GM21576 (cell line): ENCODE measurements at regions not wholly inside any gene's neighbourhood (a gene's known extent, or its start where the extent isn't known, plus 50 kb on each side); places are given as distances from the start of the nearest gene placed in this dataset.

Experiments
- ATAC-seq: cut with Tn5 transposase; IDR thresholded peaks from one replicate; pipeline ENCODE4 v1.9.1; 2021; ENCODE audit warnings: mild to moderate bottlenecking, moderate library complexity; ENCODE audit not compliant: unreplicated experiment

GRCh38 chr5:123868881-123869280 is 356.9 kb downstream of the CSNK1G3 start:
- ATAC-seq: no peak

- ATAC-seq: no peak
Measured at GRCh38 chr5:123868267-123868666, 356.3 kb downstream of the CSNK1G3 start.

GRCh38 chr5:123865641-123866040 is 353.7 kb downstream of the CSNK1G3 start:
- no peak for ATAC-seq

GRCh38 chr5:123864578-123864977 is 352.6 kb downstream of the CSNK1G3 start:
- no peak for ATAC-seq

DNA sequence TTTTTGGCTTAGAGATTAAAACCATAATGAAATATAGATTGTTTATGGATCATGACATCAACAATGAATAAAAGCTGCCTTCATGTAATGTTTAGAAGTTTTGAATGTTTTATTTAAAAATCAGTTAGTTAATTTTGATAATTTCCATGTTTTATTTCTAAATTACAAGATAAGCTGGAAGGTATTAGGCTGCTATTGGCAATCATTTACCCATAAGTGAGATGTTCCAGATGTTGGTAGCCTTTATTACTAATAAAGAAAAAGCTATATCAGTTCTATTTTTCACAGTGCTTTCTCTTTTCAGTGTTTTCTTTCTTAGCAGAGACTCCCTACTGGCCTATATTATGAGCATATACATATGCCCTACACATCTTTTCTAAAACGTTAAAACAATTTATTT is 347.0 kb downstream of the CSNK1G3 start:
- no peak for ATAC-seq

- ATAC-seq: no peak
Measured at GRCh38 chr5:123856766-123857165, 344.8 kb downstream of the CSNK1G3 start.

DNA sequence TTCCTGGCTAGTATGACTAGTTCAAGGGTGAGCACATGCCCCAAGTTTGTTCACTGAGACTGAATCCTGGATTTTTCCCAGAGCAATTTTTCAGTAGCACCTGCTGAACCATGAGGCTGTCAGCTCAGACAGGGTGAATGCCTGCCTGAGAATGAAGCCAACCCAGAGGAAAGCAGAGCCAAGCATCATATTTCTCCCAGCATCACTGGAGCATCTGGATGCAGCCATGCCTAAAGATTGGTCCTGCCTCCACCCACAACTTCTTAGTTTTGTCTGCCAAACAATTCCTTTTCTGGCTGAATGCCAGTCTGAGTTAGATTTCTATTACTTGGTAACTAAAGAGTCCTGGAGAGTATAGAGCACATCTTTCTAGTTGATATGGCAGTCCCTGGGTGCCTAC is 343.6 kb downstream of the CSNK1G3 start:
- ATAC-seq: no peak

DNA sequence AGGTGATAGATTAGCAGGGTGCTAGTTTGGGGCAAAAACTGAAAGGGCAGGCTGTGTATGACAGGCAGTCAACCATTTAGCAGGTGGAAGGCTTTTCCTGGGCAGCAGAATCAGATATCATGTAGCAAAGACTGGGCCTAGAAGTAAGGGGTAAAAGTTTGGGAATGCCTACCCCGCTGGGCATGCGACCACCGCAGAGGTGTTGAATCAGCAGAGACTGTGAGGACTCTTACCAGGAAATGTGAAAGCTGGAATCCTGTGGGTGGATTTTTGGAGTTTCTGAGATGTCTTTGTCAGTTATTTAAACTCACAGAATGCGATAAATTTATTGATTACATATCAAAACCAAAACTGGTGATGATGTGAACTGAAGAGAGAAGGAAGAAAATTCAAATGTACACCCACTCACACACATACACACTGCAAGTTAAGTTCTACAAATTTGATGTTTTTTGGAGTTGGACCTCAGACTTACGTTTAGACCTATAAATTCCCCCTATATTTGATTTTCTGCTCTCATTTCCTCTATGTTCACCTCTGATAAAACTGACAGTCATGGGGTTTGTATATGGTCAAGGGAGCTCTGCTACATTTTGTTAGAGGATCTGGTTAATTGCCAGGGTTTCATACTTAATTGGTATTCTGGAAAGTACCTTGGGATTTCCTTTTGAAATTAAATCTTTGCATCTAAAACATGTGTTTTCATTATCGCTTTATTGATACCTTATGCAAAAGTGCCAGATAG is 333.6 kb downstream of the CSNK1G3 start:
- ATAC-seq: no peak

- no peak for ATAC-seq
Measured at GRCh38 chr5:123844873-123845272, 332.9 kb downstream of the CSNK1G3 start.

- ATAC-seq: no peak
Measured at GRCh38 chr5:123835421-123835820, 323.4 kb downstream of the CSNK1G3 start.

DNA sequence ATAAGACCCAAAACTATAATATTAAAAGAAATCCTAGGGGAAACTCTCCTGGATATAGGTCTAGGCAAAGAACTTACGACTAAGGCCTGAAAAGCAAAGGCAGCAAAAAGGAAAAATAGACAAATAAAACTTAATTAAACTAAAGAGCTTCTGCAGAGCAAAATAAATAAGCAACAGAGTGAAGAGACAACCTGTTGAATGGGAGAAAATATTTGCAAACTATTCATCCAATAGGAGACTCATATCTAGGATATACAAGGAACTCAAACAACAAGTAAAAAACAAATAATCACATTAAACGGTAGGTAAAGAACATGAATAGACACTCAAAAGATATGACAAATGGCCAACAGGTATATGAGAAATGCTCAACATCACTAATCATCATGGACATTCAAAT is 318.6 kb downstream of the CSNK1G3 start:
- ATAC-seq: no peak

GRCh38 chr5:123827811-123828210 is 315.8 kb downstream of the CSNK1G3 start:
- no peak for ATAC-seq

GRCh38 chr5:123819833-123820232 is 307.9 kb downstream of the CSNK1G3 start:
- no peak for ATAC-seq

- ATAC-seq: no peak
Measured at GRCh38 chr5:123819386-123819785, 307.4 kb downstream of the CSNK1G3 start.

DNA sequence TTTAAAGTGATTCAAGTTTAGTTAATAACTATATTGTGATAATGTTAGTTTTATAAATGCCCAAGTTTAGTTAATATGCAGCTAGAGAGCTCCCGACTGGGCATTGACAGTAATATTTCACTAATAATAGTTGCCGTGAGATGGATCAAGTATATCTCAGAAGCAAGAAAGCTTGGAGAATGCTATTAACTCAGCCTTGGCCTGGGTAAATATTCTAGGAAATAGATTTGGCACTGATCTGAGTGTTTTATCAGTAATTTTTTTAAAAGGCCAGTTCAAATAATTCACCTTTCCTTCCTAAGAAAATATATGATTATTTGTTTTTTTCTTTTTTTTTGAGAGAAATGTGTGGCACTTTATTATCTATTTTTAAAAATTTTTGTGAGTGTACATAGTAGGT is 305.3 kb downstream of the CSNK1G3 start:
- no peak for ATAC-seq

DNA sequence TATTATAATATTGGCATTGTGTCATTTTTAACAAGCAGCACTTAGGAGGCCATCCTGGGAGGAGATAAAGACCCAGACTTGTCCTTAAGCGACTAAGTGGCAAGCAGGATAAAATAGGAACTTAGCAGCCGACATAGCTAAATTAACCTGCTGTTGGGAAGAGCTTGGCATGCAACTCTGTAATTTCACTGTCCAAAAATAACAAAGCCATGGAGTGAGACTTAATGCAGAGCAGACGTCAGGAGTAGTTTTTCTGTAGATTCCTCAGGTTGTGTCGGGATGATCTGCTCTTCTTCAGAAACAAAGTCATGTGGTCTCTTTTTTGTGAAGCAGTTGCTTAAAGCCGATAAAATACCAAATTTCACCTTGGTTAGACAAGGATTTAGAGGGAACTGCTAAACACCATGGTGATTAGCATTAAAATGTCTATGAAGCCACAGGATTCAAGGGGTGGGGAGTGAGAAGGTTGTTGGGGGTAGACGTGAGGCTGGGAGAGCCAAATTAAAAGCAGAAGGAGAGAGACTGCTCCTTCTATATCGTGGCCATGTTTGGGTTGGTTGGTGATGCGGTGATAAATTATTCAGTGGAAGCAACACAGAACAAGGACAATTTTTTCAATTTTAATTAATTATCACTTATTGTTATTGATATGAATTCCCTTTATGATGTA is 303.0 kb downstream of the CSNK1G3 start:
- no peak for ATAC-seq

- ATAC-seq: no peak
Measured at GRCh38 chr5:123813937-123814624, 302.1 kb downstream of the CSNK1G3 start.

GRCh38 chr5:123813264-123813663 is 301.3 kb downstream of the CSNK1G3 start:
- no peak for ATAC-seq

DNA sequence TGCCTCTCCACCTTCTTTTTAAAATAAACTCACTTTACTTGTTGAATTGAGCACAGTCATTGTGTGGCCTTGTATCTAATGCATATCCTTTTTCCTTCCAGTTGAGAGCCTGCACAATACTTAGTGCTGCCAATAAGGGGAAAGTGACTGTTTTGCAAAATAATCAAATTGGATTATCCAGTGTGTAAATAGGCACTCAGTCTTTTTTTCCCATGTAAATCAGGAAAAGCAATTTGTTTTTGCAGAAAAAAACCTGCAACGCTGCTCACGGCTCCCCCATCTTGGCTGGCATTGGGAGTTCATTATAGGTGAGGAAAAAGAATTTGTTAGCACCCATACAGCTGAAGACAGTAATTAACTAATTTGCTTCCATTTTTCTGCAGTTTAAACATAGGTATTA is 299.9 kb downstream of the CSNK1G3 start:
- ATAC-seq: no peak

- ATAC-seq: no peak
Measured at GRCh38 chr5:123810746-123811340, 298.9 kb downstream of the CSNK1G3 start.

DNA sequence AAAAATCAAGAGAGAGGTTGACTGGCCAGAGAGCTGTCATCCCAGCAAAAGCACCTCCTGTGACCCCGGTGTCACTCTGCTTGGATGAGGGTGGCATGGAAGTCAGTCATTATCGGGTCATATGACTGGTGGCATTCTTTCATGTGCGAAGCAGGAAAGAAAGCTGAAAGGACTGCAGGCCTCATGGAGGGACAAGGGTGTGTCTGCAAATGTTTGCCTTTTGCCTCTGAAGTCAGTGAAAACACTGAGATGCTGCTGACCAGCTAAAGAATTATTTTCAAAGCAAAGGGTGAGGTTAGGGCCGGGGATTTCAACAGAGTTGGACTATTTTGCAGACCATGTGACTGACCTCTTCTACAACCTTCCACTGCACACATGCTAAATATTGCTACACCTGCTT is 298.3 kb downstream of the CSNK1G3 start:
- no peak for ATAC-seq
